Endothelial cell of umbilical vein (primary cell): ENCODE measurements at regions not wholly inside any gene's neighbourhood (a gene's known extent, or its start where the extent isn't known, plus 50 kb on each side); places are given as distances from the start of the nearest gene placed in this dataset.

Source experiments
- EZH2 ChIP-seq: IDR thresholded peaks from 2 replicates; pipeline ENCODE4 v1.6.1; 2012; ENCODE audit warnings: borderline replicate concordance, low read depth, mild to moderate bottlenecking, moderate library complexity, low read length, inconsistent platforms; ENCODE audit not compliant: severe bottlenecking
- FOS ChIP-seq: IDR thresholded peaks from 2 replicates; pipeline ENCODE4 v1.6.1; 2011; ENCODE audit warnings: mild to moderate bottlenecking, low read length, moderate library complexity, borderline replicate concordance; ENCODE audit not compliant: insufficient read depth
- POLR2A ChIP-seq: IDR thresholded peaks from 2 replicates; pipeline ENCODE4 v1.6.1; 2012; ENCODE audit warnings: low read depth, mild to moderate bottlenecking, control low read depth, low read length
- POLR2AphosphoS5 ChIP-seq: IDR thresholded peaks from 2 replicates; pipeline ENCODE4 v1.6.1; 2012; ENCODE audit warnings: low read depth, mild to moderate bottlenecking, control low read depth, low read length, moderate library complexity; ENCODE audit not compliant: insufficient read depth
- TF ChIP-seq, protein P1 (sequence below), 2 donors: IDR thresholded peaks; 1 replicate in 1 of 2; 2 replicates in 1 of 2; pipeline ENCODE4 v1.5.1; 2011; ENCODE audit warnings: low read length in 2 of 2, mild to moderate bottlenecking in 2 of 2, moderate library complexity in 2 of 2, control low read depth in 1 of 2, inconsistent platforms in 1 of 2, low read depth in 1 of 2; ENCODE audit not compliant: insufficient read depth in 1 of 2; ENCODE audit errors: extremely low read depth in 1 of 2

DNA sequence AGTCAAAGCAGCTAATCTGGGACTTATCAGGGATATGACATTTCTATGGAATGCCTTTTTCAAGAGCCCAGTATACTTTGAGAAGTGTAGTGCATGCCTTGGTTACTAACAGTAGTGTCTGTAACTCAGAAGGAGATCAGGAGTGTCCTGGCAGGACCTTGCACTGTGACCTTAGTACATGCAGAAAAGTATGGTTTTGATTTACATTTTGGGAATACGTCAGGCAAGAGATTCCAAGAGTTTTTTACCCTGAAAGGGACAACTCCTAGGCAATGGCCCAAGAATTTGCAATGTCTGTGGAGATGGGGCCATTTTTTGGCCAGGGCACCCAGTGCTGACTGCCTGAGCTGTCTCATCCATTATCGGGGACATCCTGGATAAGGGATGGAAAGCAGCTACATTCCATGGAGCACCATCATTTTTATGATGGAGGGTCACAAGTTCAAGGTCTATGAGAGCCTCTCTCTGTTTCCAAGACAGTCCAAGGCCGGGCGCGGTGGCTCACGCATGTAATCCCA is 80.2 kb downstream of the FAM50B start:
- TF ChIP-seq POLR2A = no peak
- TF ChIP-seq, protein P1, sequence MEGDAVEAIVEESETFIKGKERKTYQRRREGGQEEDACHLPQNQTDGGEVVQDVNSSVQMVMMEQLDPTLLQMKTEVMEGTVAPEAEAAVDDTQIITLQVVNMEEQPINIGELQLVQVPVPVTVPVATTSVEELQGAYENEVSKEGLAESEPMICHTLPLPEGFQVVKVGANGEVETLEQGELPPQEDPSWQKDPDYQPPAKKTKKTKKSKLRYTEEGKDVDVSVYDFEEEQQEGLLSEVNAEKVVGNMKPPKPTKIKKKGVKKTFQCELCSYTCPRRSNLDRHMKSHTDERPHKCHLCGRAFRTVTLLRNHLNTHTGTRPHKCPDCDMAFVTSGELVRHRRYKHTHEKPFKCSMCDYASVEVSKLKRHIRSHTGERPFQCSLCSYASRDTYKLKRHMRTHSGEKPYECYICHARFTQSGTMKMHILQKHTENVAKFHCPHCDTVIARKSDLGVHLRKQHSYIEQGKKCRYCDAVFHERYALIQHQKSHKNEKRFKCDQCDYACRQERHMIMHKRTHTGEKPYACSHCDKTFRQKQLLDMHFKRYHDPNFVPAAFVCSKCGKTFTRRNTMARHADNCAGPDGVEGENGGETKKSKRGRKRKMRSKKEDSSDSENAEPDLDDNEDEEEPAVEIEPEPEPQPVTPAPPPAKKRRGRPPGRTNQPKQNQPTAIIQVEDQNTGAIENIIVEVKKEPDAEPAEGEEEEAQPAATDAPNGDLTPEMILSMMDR (IDR thresholded peaks at IDR 0.05; ENCODE audit: extremely low read depth in 1 of 2, insufficient read depth in 1 of 2, low read depth in 1 of 2, low read length in 2 of 2) = no peak
- no peak for TF ChIP-seq POLR2AphosphoS5
- no peak for TF ChIP-seq FOS
- TF ChIP-seq EZH2 = no peak
